DMS 273 (cell line): ENCODE measurements at regions not wholly inside any gene's neighbourhood (a gene's known extent, or its start where the extent isn't known, plus 50 kb on each side); places are given as distances from the start of the nearest gene placed in this dataset.

ENCODE experiments used
- DNase-seq: peaks from one replicate; lab custom pipeline; 2025; ENCODE audit not compliant: unreplicated experiment; lab: John Stamatoyannopoulos, UW

- no peak for DNase-seq
Measured at GRCh38 chr10:43963379-43963778, 314.7 kb upstream of the ZNF32 start.

- DNase-seq: no peak
Measured at GRCh38 chr10:43962346-43963191, 313.9 kb upstream of the ZNF32 start.

- DNase-seq: no peak
Measured at GRCh38 chr10:43961523-43962345, 313.1 kb upstream of the ZNF32 start.

GRCh38 chr10:43960981-43961380 lies 312.3 kb upstream of the ZNF32 start:
- DNase-seq: no peak

- no peak for DNase-seq
Measured at GRCh38 chr10:43960477-43960876, 311.8 kb upstream of the ZNF32 start.

- DNase-seq: no peak
Measured at GRCh38 chr10:43960135-43960415, 311.4 kb upstream of the ZNF32 start.

GRCh38 chr10:43959364-43960134 lies 310.9 kb upstream of the ZNF32 start:
- peak; percentile 63 for DNase-seq

GRCh38 chr10:43958964-43959363 lies 310.3 kb upstream of the ZNF32 start:
- DNase-seq: no peak

- DNase-seq: peak; percentile 2
Measured at GRCh38 chr10:43958071-43958432, 309.4 kb upstream of the ZNF32 start.

GRCh38 chr10:43957267-43958070 lies 308.8 kb upstream of the ZNF32 start:
- DNase-seq: no peak

- no peak for DNase-seq
Measured at GRCh38 chr10:43955978-43956377, 307.3 kb upstream of the ZNF32 start.

GRCh38 chr10:43955002-43955596 lies 306.4 kb upstream of the ZNF32 start:
- DNase-seq: no peak

GRCh38 chr10:43953672-43954071 lies 305.0 kb upstream of the ZNF32 start:
- DNase-seq: no peak

GRCh38 chr10:43952760-43953159 lies 304.1 kb upstream of the ZNF32 start:
- DNase-seq: no peak

- no peak for DNase-seq
Measured at GRCh38 chr10:43949351-43949750, 300.7 kb upstream of the ZNF32 start.

GRCh38 chr10:43946445-43946844 lies 297.8 kb upstream of the ZNF32 start:
- DNase-seq: no peak

- no peak for DNase-seq
Measured at GRCh38 chr10:43945908-43946307, 297.2 kb upstream of the ZNF32 start.

GRCh38 chr10:43945094-43945730 lies 296.5 kb upstream of the ZNF32 start:
- DNase-seq: no peak

GRCh38 chr10:43944381-43945093 lies 295.9 kb upstream of the ZNF32 start:
- DNase-seq: no peak
